OCI-LY7 (cell line): ENCODE measurements at regions not wholly inside any gene's neighbourhood (a gene's known extent, or its start where the extent isn't known, plus 50 kb on each side); places are given as distances from the start of the nearest gene placed in this dataset.

Experiments used
- BruUV-seq: library from RNA; stranded (reverse); fragments of 400-500 nt; replicated peaks from 2 replicates; lab custom pipeline; 2021; lab: Mats Ljungman, UMichigan
- CTCF ChIA-PET: fragments of 300-600 bp; sonication (Branson Sonifier 250); formaldehyde crosslinking; loops from one replicate; lab custom pipeline; 2022; ENCODE audit warnings: antibody characterized with exemption; ENCODE audit not compliant: unreplicated experiment; lab: Charles Lee
- POLR2A ChIA-PET: fragments of 300-600 bp; sonication (Branson Sonifier 250); formaldehyde crosslinking; loops from one replicate; lab custom pipeline; 2022; ENCODE audit warnings: antibody characterized with exemption; lab: Charles Lee
- DNase-seq: peaks from one replicate; pipeline ENCODE4 v3.0.0-alpha.2; 2015; ENCODE audit warnings: low spot score
- H2AFZ ChIP-seq: fragments of 200-600 bp; sonication (generic), shearing (Covaris generic); 2 replicates; pipeline ENCODE4 v1.6.1; 2014; ENCODE audit warnings: mild to moderate bottlenecking, antibody characterized with exemption, low read length, moderate library complexity
- H3K27ac ChIP-seq: fragments of 200-600 bp; sonication (generic); 2 replicates; pipeline ENCODE4 v1.5.1; 2014; ENCODE audit warnings: mixed run types, low read depth, mild to moderate bottlenecking, moderate library complexity, low read length, inconsistent platforms; ENCODE audit not compliant: poor library complexity, severe bottlenecking
- H3K36me3 ChIP-seq: fragments of 200-600 bp; sonication (generic); 2 replicates; pipeline ENCODE4 v1.6.1; 2014; ENCODE audit warnings: mild to moderate bottlenecking, antibody characterized with exemption, low read length, moderate library complexity, mixed read lengths; ENCODE audit not compliant: insufficient read depth
- H3K4me1 ChIP-seq: fragments of 200-600 bp; sonication (generic); 2 replicates; pipeline ENCODE4 v1.5.1; 2014; ENCODE audit warnings: mild to moderate bottlenecking, low read length; ENCODE audit not compliant: insufficient read depth, poor library complexity, severe bottlenecking
- H3K4me2 ChIP-seq: fragments of 200-600 bp; sonication (generic); 2 replicates; pipeline ENCODE4 v1.6.1; 2014; ENCODE audit warnings: mild to moderate bottlenecking, low read length
- H3K4me3 ChIP-seq: fragments of 200-600 bp; sonication (generic); 2 replicates; pipeline ENCODE4 v1.5.1; 2014; ENCODE audit warnings: mild to moderate bottlenecking, low read depth, low read length; ENCODE audit not compliant: poor library complexity, severe bottlenecking
- H3K79me2 ChIP-seq: fragments of 200-600 bp; sonication (generic); 2 replicates; pipeline ENCODE4 v1.6.1; 2016; ENCODE audit warnings: low read depth, mild to moderate bottlenecking, low read length, moderate library complexity, mixed read lengths; ENCODE audit not compliant: insufficient read depth
- H3K9me2 ChIP-seq: fragments of 200-600 bp; sonication (generic); 2 replicates; pipeline ENCODE4 v1.6.1; 2016; ENCODE audit warnings: mild to moderate bottlenecking, low read length, mixed read lengths; ENCODE audit not compliant: insufficient read depth
- H3K9me3 ChIP-seq: fragments of 200-600 bp; sonication (generic); 2 replicates; pipeline ENCODE4 v1.6.1; 2014; ENCODE audit warnings: mild to moderate bottlenecking, mixed run types, low read length, mixed read lengths
- H4K20me1 ChIP-seq: fragments of 200-600 bp; sonication (generic); 2 replicates; pipeline ENCODE4 v1.6.1; 2014; ENCODE audit warnings: mild to moderate bottlenecking, antibody characterized with exemption, low read length, moderate library complexity, mixed read lengths; ENCODE audit not compliant: insufficient read depth
- CTCF ChIP-seq: fragments of 200-600 bp; sonication (generic); conservative IDR thresholded peaks from 2 replicates; pipeline ENCODE4 v1.5.1; 2014; ENCODE audit warnings: mild to moderate bottlenecking, antibody characterized with exemption, low read length, moderate library complexity, mixed read lengths
- EZH2phosphoT487 ChIP-seq: fragments of 200-600 bp; sonication (generic); IDR thresholded peaks from 2 replicates; pipeline ENCODE4 v1.6.1; 2018; ENCODE audit warnings: low read depth, borderline replicate concordance, mild to moderate bottlenecking, mixed run types, antibody characterized with exemption, low read length, moderate library complexity, mixed read lengths
- intact Hi-C: fragments of 100-400 bp; cut with micrococcal nuclease; formaldehyde crosslinking; loops from one replicate; pipeline ENCODE4 v1.10.0; 2022; ENCODE audit not compliant: unreplicated experiment

DNA sequence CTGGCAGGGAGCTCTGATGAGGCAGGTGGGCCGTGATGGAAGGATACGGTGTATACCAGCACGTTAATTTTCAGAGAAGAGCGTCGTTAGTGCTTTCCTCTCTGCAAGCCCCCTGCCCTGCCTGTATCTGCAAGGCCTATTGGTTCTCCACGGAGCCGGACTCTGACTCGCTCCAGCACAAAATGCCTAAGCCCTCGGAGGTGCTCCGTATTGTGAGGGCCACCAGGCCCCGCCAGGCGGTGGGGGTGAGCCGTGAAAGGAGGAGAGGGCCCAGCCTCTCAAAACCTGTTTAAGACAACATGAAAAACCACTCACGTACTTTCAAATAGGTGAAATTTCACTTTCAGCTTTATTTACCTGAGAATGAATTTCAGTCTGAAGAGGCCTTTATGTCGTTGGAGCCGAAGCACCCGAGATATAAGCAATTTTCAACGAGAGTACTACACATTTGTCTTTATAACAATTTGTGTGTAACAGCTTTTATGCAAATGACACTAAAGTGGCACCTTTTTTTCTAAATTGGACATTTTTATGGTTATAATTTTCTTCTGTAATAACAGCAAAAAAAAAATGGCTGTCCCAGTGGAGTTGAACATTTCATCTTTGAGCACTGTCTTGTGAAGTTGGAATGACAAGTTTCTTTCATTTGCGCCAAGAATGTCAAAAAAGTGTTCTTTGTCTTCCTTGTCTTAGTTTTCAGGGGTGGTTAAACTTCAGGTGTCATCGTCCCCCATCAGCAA is 749.5 kb downstream of the VRK1 start:
- no peaks in the 10 kb centered on the region for H3K9me2 ChIP-seq
- no peak overlapping the region for H3K4me3 ChIP-seq
- no TSS peak for BruUV-seq
- no peaks in the 10 kb centered on the region for H3K36me3 ChIP-seq
- H4K20me1 ChIP-seq, result no peaks in the 10 kb centered on the region
- H3K4me2 ChIP-seq, result no peak overlapping the region
- no peaks in the 10 kb centered on the region for H3K4me1 ChIP-seq
- H3K9me3 ChIP-seq, result no peaks in the 10 kb centered on the region
- no peak overlapping the region for H2AFZ ChIP-seq
- H3K27ac ChIP-seq, result no peak overlapping the region
- CTCF ChIA-PET, result no interaction called here
- intact Hi-C loops, result no loop called here
- no peak for DNase-seq
- POLR2A ChIA-PET, result no interaction called here
- no peaks in the 10 kb centered on the region for H3K79me2 ChIP-seq
- TF ChIP-seq CTCF (no peak), EZH2phosphoT487 (no peak)

GRCh38 chr14:97550463-97550862 is 753.3 kb downstream of the VRK1 start:
- no peaks in the 10 kb centered on the region for H3K9me3 ChIP-seq
- TF ChIP-seq CTCF (no peak), EZH2phosphoT487 (no peak)
- BruUV-seq, result no TSS peak
- H3K27ac ChIP-seq, result no peak overlapping the region
- intact Hi-C loops, result no loop called here
- no peak overlapping the region for H3K4me3 ChIP-seq
- DNase-seq, result no peak
- no peaks in the 10 kb centered on the region for H3K36me3 ChIP-seq
- CTCF ChIA-PET, result no interaction called here
- H4K20me1 ChIP-seq, result no peaks in the 10 kb centered on the region
- no peaks in the 10 kb centered on the region for H3K9me2 ChIP-seq
- no peaks in the 10 kb centered on the region for H3K4me1 ChIP-seq
- no peak overlapping the region for H2AFZ ChIP-seq
- no peak overlapping the region for H3K4me2 ChIP-seq
- POLR2A ChIA-PET, result no interaction called here
- H3K79me2 ChIP-seq, result no peaks in the 10 kb centered on the region

DNA sequence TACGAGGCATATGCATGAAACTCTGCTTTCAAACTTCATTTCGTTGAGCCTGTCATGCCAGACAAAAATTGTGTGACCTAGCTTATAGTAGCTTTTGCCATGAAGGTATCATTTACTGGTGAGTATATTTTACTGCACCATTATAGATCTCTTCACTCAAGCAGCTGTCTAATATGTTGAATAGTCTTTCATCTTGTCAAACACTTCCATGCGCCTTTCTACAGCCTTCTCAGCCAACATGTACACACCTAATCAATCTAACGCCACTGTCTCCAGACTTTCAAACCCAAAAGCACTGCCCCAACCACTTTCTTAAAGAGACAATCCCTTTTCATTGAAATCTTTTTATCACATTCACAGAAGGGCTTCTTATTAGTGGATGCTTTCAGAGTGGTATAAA is 757.4 kb downstream of the VRK1 start:
- no peak overlapping the region for H2AFZ ChIP-seq
- TF ChIP-seq EZH2phosphoT487 (no peak), CTCF (no peak)
- intact Hi-C loops, result no loop called here
- H3K4me3 ChIP-seq, result no peak overlapping the region
- no peaks in the 10 kb centered on the region for H4K20me1 ChIP-seq
- H3K4me2 ChIP-seq, result no peak overlapping the region
- DNase-seq, result no peak
- no peaks in the 10 kb centered on the region for H3K9me3 ChIP-seq
- H3K9me2 ChIP-seq, result no peaks in the 10 kb centered on the region
- H3K4me1 ChIP-seq, result no peaks in the 10 kb centered on the region
- H3K27ac ChIP-seq, result no peak overlapping the region
- no peaks in the 10 kb centered on the region for H3K79me2 ChIP-seq
- BruUV-seq, result no TSS peak
- no peaks in the 10 kb centered on the region for H3K36me3 ChIP-seq
- CTCF ChIA-PET, result no interaction called here
- POLR2A ChIA-PET, result no interaction called here
